Neutrophil (primary cell): ENCODE measurements at regions not wholly inside any gene's neighbourhood (a gene's known extent, or its start where the extent isn't known, plus 50 kb on each side); places are given as distances from the start of the nearest gene placed in this dataset.

ENCODE experiments used
- H3K27ac ChIP-seq: fragments of 200-600 bp; sonication (generic); 2 replicates; pipeline ENCODE4 v1.5.1; 2016; ENCODE audit warnings: mild to moderate bottlenecking, moderate library complexity
- H3K27me3 ChIP-seq: fragments of 200-600 bp; sonication (generic); 2 replicates; pipeline ENCODE4 v1.6.0; 2016; ENCODE audit warnings: mild to moderate bottlenecking
- H3K36me3 ChIP-seq: fragments of 200-600 bp; sonication (generic); 2 replicates; pipeline ENCODE4 v1.5.1; 2017
- H3K4me1 ChIP-seq, 2 experiments: fragments of 200-600 bp in 1 of 2; sonication (generic) in 1 of 2; 1 replicate in 1 of 2; 2 replicates in 1 of 2; pipeline versions ENCODE4 v1.5.1 to v1.6.1; 2013 to 2016; ENCODE audit warnings: low read depth in 1 of 2, low read length in 1 of 2, mild to moderate bottlenecking in 1 of 2, moderate library complexity in 1 of 2; ENCODE audit not compliant: control insufficient read depth in 1 of 2, insufficient read depth in 1 of 2
- H3K4me3 ChIP-seq, 2 experiments: fragments of 200-600 bp in 1 of 2; sonication (generic) in 1 of 2; 1 replicate in 1 of 2; 2 replicates in 1 of 2; pipeline ENCODE4 v1.5.1; 2013 to 2016; ENCODE audit warnings: low read depth in 1 of 2, low read length in 1 of 2, mild to moderate bottlenecking in 1 of 2, moderate library complexity in 1 of 2
- H3K9me3 ChIP-seq: fragments of 200-600 bp; sonication (generic); 2 replicates; pipeline ENCODE4 v1.5.1; 2016
- CTCF ChIP-seq: fragments of 200-600 bp; sonication (generic); IDR thresholded peaks from 2 replicates; pipeline ENCODE4 v1.5.1; 2016; ENCODE audit warnings: antibody characterized with exemption

GRCh38 chr18:46301081-46301480 lies 196.9 kb downstream of the HAUS1 start:
- no peak for TF ChIP-seq CTCF
- H3K4me3 ChIP-seq: no peak overlapping the region
- H3K4me1 ChIP-seq: no peaks in the 10 kb centered on the region
- H3K27ac ChIP-seq: no peak overlapping the region
- no peaks in the 10 kb centered on the region for H3K9me3 ChIP-seq
- H3K27me3 ChIP-seq: peaks cover 52% of the 10 kb centered on the region
- H3K36me3 ChIP-seq: no peaks in the 10 kb centered on the region

GRCh38 chr18:46301571-46301970 lies 197.4 kb downstream of the HAUS1 start:
- Histone ChIP-seq H3K4me1 (no peaks in the 10 kb centered on the region), H3K27ac (no peak overlapping the region), H3K27me3 (peaks cover 56% of the 10 kb centered on the region), H3K36me3 (no peaks in the 10 kb centered on the region), H3K9me3 (no peaks in the 10 kb centered on the region), H3K4me3 (no peak overlapping the region)
- no peak for TF ChIP-seq CTCF

GRCh38 chr18:46302528-46303485 lies 198.6 kb downstream of the HAUS1 start:
- H3K9me3 ChIP-seq: no peaks in the 10 kb centered on the region
- no peaks in the 10 kb centered on the region for H3K4me1 ChIP-seq
- H3K4me3 ChIP-seq: no peak overlapping the region
- peaks cover 69% of the 10 kb centered on the region for H3K27me3 ChIP-seq
- no peaks in the 10 kb centered on the region for H3K36me3 ChIP-seq
- no peak for TF ChIP-seq CTCF
- H3K27ac ChIP-seq: no peak overlapping the region

- TF ChIP-seq CTCF: no peak
- Histone ChIP-seq H3K9me3 (no peaks in the 10 kb centered on the region), H3K27me3 (peaks cover 20% of the 10 kb centered on the region), H3K4me3 (no peak overlapping the region), H3K36me3 (no peaks in the 10 kb centered on the region), H3K27ac (no peak overlapping the region), H3K4me1 (no peaks in the 10 kb centered on the region)
These were observed 206.1 kb downstream of the HAUS1 start for GRCh38 chr18:46310258-46310657.

GRCh38 chr18:46310675-46311345 lies 206.6 kb downstream of the HAUS1 start:
- no peak overlapping the region for H3K27ac ChIP-seq
- TF ChIP-seq CTCF: no peak
- no peaks in the 10 kb centered on the region for H3K4me1 ChIP-seq
- H3K27me3 ChIP-seq: peaks cover 20% of the 10 kb centered on the region
- H3K9me3 ChIP-seq: no peaks in the 10 kb centered on the region
- H3K4me3 ChIP-seq: no peak overlapping the region
- H3K36me3 ChIP-seq: no peaks in the 10 kb centered on the region
